A204.1 (cell line): ENCODE measurements at regions not wholly inside any gene's neighbourhood (a gene's known extent, or its start where the extent isn't known, plus 50 kb on each side); places are given as distances from the start of the nearest gene placed in this dataset.

Source experiments
- FAIRE-seq: peaks from 2 replicates; lab custom pipeline; 2012; peaks lifted over from hg19 to GRCh38; lab: Jason Lieb, UNC

DNA sequence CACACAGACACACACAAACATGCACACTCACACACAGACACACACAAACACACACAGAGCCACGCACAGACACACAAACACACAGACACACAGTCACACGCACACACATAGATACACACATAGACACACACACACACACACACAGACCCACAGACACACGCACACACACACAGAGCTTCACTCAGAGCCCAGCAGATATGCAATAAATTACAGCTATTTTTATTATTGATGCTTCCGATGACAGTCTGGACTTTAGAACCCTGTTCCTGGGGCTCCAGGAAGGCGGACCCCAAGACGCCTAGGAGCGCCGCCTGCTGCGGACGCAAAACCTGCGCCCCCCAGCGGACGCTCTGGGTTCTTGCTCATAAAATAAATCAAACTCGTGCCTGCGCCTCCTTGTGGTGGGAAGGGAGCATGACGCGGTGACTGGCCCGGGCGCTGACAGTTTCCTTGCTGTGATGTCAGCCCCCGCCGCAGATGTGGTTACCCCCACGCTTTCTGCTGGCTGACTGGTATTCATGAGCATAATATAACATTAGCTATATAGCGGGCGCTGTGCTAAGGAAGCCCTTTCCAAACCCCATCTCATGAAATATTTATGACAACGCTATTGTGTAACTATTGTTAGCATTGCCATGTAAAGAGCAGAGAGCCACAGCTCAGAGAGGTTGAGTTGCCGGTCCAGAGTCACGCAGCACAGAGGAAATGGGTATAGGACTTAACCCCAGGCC lies 64.4 kb upstream of the TM9SF2 start:
- no peak for FAIRE-seq

DNA sequence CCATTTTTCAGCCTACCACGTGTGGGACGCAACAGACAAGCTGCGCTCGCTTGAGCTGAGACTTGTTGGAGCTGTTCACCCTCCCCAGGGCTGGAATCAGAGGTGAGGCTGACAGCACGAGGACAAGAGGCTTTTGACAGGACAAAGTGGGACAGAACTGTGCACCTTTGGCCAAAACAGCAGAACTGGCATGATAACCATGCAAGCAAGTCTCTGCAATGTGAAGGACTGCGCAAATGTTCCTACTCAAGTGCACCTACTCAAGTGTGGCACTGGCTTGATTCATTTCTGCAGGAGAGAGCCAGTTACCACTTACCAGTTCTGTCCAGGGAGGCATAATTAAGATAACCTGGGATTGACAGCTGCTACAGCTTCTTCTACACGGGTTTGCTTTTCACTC lies 62.2 kb upstream of the TM9SF2 start:
- FAIRE-seq: no peak

DNA sequence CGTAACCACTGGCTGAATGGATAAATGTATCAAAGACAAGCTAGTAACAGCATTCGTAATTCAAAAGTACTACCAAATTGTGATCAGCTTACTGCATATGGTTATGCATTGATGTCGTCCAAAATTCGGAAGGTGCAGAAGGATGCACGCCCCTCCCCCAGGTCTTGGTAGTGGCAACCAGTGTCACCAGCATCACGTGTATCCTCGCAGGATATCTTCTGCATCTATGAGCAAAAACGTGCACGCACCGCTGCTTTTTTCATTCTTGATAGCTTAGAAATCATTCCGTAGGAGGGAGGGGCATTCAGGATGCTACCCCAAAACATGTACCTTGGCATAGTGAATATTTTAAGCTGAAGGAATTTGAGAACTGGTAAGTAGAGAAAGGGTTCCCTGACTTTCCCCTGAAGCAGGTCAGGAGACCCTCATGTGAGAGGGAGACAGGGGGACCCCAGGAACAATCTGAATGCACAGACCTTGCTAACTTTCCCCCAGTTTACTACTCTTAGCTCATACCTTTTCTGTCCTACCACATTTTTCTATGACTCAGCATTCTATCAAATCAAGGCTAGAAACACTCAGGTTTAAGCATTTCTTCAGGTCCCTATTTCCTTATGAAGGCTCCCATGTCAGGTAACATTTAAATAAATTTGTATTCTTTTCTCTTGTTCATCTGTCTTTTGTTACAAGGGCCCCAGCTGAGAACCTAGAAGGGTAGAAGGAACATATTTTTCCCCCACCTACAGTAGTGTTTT lies 61.2 kb upstream of the TM9SF2 start:
- no peak for FAIRE-seq

GRCh38 chr13:99442273-99442895 lies 58.9 kb upstream of the TM9SF2 start:
- peak; percentile 97 for FAIRE-seq

DNA sequence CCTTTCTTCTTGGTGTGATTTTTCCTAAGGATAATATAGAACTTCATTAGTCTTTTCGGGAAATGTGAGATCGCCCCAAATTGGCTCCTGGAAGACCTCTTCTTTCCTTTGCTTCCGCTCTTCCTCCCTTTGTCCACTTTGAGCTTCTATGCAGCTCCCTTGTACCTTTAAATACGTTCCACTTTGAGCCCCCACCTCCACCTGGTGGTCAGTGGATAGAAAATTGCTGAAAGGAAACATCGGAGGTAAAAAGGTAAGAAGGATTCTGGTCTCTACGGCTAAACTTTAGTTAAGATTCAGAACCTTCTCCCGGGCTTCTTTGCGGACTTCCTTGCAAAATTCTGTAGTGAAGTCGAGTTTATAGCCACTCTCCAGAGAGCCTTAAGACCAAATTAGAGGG lies 55.0 kb upstream of the TM9SF2 start:
- no peak for FAIRE-seq

GRCh38 chr13:99448546-99448945 lies 52.7 kb upstream of the TM9SF2 start:
- FAIRE-seq: no peak

- FAIRE-seq: no peak
These were observed 50.9 kb upstream of the TM9SF2 start for GRCh38 chr13:99450416-99450815.
